Activated gamma-delta T cell (primary cell): ENCODE measurements at regions not wholly inside any gene's neighbourhood (a gene's known extent, or its start where the extent isn't known, plus 50 kb on each side); places are given as distances from the start of the nearest gene placed in this dataset.

ENCODE experiments used
- DNase-seq: peaks from one replicate; lab custom pipeline; 2025; lab: John Stamatoyannopoulos, UW

- no peak for DNase-seq
Measured at GRCh38 chr6:1551249-1551648, 58.5 kb upstream of the FOXC1 start.

- no peak for DNase-seq
Measured at GRCh38 chr6:1552296-1552761, 57.4 kb upstream of the FOXC1 start.

GRCh38 chr6:1553562-1554083 is 56.1 kb upstream of the FOXC1 start:
- no peak for DNase-seq

GRCh38 chr6:1554141-1554475 is 55.6 kb upstream of the FOXC1 start:
- no peak for DNase-seq

GRCh38 chr6:1554476-1555310 is 55.0 kb upstream of the FOXC1 start:
- DNase-seq: peak; percentile 40

- DNase-seq: no peak
Measured at GRCh38 chr6:1558388-1558787, 51.3 kb upstream of the FOXC1 start.
